Vagina (tissue), 2 donors: ENCODE measurements at regions not wholly inside any gene's neighbourhood (a gene's known extent, or its start where the extent isn't known, plus 50 kb on each side); places are given as distances from the start of the nearest gene placed in this dataset.
"Not testable (repeated sequence)": the region's sequence is repeated elsewhere in the genome, so short reads cannot be mapped to it uniquely, and the experiment has no call there.

ENCODE experiments used
- DNase-seq, 2 donors: peaks; one replicate each; pipeline ENCODE4 v3.0.0-alpha.2; 2017; ENCODE audit errors: extremely low spot score in 2 of 2
- H3K27ac ChIP-seq: fragments of 200-600 bp; sonication (generic); one replicate; pipeline ENCODE4 v1.5.1; 2019
- H3K27me3 ChIP-seq: fragments of 200-600 bp; sonication (generic); one replicate; pipeline ENCODE4 v1.5.1; 2019
- H3K36me3 ChIP-seq, 2 donors: fragments of 200-600 bp; sonication (generic); one replicate each; pipeline ENCODE4 v1.5.1; 2017 to 2019
- H3K4me1 ChIP-seq: fragments of 200-600 bp; sonication (generic); one replicate; pipeline ENCODE4 v1.5.1; 2019
- H3K4me3 ChIP-seq, 2 donors: fragments of 200-600 bp; sonication (generic); 1 replicate in 1 of 2; 2 replicates in 1 of 2; pipeline ENCODE4 v1.5.1; 2016 to 2019
- H3K9me3 ChIP-seq: fragments of 200-600 bp; sonication (generic); one replicate; pipeline ENCODE4 v1.5.1; 2019
- CTCF ChIP-seq, 3 experiments: fragments of 450-650 bp in 2 of 3; fragments of 200-600 bp in 1 of 3; sonication (generic) in 1 of 3; IDR thresholded peaks; one replicate each; pipeline ENCODE4 v1.5.1; 2017 to 2019; ENCODE audit warnings: antibody characterized with exemption in 3 of 3, mild to moderate bottlenecking in 2 of 3, moderate library complexity in 2 of 3
- POLR2A ChIP-seq, 2 donors: fragments of 450-650 bp; IDR thresholded peaks; one replicate each; pipeline ENCODE4 v1.6.1; 2017; ENCODE audit warnings: antibody characterized with exemption in 2 of 2, mild to moderate bottlenecking in 2 of 2, moderate library complexity in 2 of 2
- POLR2AphosphoS5 ChIP-seq, 2 donors: sonication (generic); formaldehyde crosslinking; IDR thresholded peaks; one replicate each; pipeline ENCODE4 v1.9.0; 2017; ENCODE audit warnings: antibody characterized with exemption in 2 of 2, mild to moderate bottlenecking in 2 of 2, low read depth in 1 of 2; ENCODE audit not compliant: insufficient read depth in 1 of 2
- intact Hi-C: fragments of 100-400 bp; cut with DNase I; formaldehyde crosslinking; loops from one replicate; pipeline ENCODE4 v1.15.1; 2023

DNA sequence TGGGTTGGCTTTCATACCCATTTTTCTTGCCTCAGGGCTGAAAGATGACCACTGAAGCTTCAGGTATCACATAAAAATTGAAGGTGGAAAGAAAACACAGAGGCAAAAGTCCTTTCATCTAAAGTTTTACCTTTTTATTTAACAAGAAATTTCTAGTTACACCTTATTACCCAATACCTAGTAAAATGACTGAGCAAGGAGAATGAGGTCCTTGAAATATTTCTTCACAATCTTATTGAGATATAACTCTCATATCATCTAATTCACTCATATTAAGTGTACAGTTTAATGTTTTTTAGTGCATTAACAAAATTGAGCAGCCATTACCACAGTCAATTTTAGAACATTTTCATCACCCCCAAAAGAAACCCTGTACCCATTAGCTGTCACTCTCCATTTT lies 112.9 kb upstream of the ADTRP start:
- H3K9me3 ChIP-seq = no peaks in the 10 kb centered on the region
- H3K27me3 ChIP-seq = no peaks in the 10 kb centered on the region
- H3K4me1 ChIP-seq = no peaks in the 10 kb centered on the region
- no peak overlapping the region for H3K27ac ChIP-seq
- H3K36me3 ChIP-seq = no peaks in the 10 kb centered on the region
- no peak for TF ChIP-seq POLR2AphosphoS5 (IDR thresholded peaks at IDR 0.05; ENCODE audit: insufficient read depth in 1 of 2, low read depth in 1 of 2)
- no peak for TF ChIP-seq POLR2A (IDR thresholded peaks at IDR 0.05)
- TF ChIP-seq CTCF (IDR thresholded peaks at IDR 0.05) = no peak
- no peak for DNase-seq
- intact Hi-C loops = no loop called here
- no peak overlapping the region for H3K4me3 ChIP-seq

- Histone ChIP-seq H3K9me3 (no peaks in the 10 kb centered on the region), H3K27ac (no peak overlapping the region), H3K27me3 (no peaks in the 10 kb centered on the region), H3K4me1 (no peaks in the 10 kb centered on the region), H3K36me3 (no peaks in the 10 kb centered on the region), H3K4me3 (no peak overlapping the region)
- DNase-seq = no peak
- TF ChIP-seq POLR2A (IDR thresholded peaks at IDR 0.05) = no peak
- intact Hi-C loops = no loop called here
Observed at GRCh38 chr6:11890849-11891248, 112.2 kb upstream of the ADTRP start.

DNA sequence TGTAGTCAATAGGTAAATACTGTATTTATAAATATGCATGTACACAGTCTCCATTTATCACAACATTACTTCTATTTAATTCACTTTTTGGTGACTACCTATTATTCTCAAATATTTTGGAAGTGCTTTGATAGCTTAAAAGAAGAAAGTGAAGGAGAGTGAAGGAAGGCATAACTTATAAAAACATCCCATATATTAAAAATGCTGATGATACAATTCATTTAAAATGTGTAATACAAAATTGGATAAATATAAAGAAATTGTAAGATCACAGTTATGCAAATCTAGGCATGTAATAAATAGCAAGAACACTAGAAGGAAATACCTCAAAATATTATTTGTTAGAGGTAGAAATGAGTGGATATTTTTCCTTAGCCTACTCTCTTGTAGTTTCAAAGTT lies 111.6 kb upstream of the ADTRP start:
- Histone ChIP-seq H3K4me1 (no peaks in the 10 kb centered on the region), H3K4me3 (no peak overlapping the region), H3K9me3 (no peaks in the 10 kb centered on the region), H3K27ac (no peak overlapping the region), H3K27me3 (no peaks in the 10 kb centered on the region), H3K36me3 (no peaks in the 10 kb centered on the region)
- intact Hi-C loops = no loop called here
- TF ChIP-seq POLR2A (IDR thresholded peaks at IDR 0.05) = no peak
- TF ChIP-seq POLR2AphosphoS5 (IDR thresholded peaks at IDR 0.05; ENCODE audit: insufficient read depth in 1 of 2, low read depth in 1 of 2) = no peak
- no peak for TF ChIP-seq CTCF (IDR thresholded peaks at IDR 0.05)
- no peak for DNase-seq

DNA sequence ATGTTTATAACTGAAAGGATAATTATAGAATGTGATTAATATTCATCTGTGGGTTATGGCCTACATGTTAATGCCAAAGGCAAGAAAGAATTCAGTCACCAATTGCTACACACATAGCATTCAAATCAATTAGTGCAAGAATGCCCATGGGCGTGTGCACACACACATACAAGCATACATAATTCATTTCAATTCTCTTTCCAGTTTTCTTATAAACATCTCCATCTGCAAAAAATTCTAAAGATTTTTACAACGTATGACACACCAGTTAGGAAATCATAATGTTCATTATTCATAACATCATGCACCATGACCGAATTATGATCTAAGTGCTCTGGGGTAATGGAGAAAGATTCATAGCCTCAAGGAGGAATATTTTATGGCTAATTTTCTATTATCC lies 111.0 kb upstream of the ADTRP start:
- intact Hi-C loops = no loop called here

GRCh38 chr6:11888727-11889126 lies 110.1 kb upstream of the ADTRP start:
- Histone ChIP-seq H3K9me3 (no peaks in the 10 kb centered on the region), H3K27ac (no peak overlapping the region), H3K27me3 (no peaks in the 10 kb centered on the region), H3K36me3 (no peaks in the 10 kb centered on the region), H3K4me1 (no peaks in the 10 kb centered on the region), H3K4me3 (no peak overlapping the region)
- TF ChIP-seq POLR2AphosphoS5 (IDR thresholded peaks at IDR 0.05; ENCODE audit: insufficient read depth in 1 of 2, low read depth in 1 of 2) = no peak
- TF ChIP-seq CTCF (IDR thresholded peaks at IDR 0.05) = no peak
- no peak for TF ChIP-seq POLR2A (IDR thresholded peaks at IDR 0.05)
- no peak for DNase-seq
- intact Hi-C loops = no loop called here

More for the DNA sequence above, 111.0 kb upstream of the ADTRP start:
- Histone ChIP-seq H3K36me3 (no peaks in the 10 kb centered on the region), H3K9me3 (no peaks in the 10 kb centered on the region), H3K4me3 (no peak overlapping the region), H3K27me3 (no peaks in the 10 kb centered on the region), H3K4me1 (no peaks in the 10 kb centered on the region), H3K27ac (no peak overlapping the region)
- no peak for DNase-seq
- TF ChIP-seq POLR2A (IDR thresholded peaks at IDR 0.05) (no peak), CTCF (IDR thresholded peaks at IDR 0.05) (no peak), POLR2AphosphoS5 (IDR thresholded peaks at IDR 0.05; ENCODE audit: insufficient read depth in 1 of 2, low read depth in 1 of 2) (no peak)

DNA sequence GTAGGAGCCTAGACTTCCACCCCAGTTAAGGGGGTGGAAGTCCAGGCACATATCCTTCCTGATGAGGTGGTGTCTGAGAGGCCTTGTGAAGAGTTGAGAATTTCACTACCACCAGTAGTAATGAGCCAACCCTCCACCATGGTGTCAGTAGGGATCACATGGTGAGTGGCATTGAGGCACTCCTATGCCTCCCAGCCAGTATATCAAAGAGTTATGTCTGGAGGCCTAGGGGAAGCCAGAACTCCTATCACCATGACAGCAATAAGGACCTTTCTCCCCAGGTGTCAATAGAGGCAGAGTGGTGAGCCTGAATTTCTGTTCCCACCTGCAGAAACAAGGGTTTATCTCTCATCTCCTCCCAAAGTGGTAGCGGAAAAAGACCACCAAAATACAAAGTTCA lies 106.6 kb upstream of the ADTRP start:
- no peak overlapping the region for H3K27ac ChIP-seq
- no peaks in the 10 kb centered on the region for H3K27me3 ChIP-seq
- no peaks in the 10 kb centered on the region for H3K36me3 ChIP-seq
- intact Hi-C loops = no loop called here
- no peak overlapping the region for H3K4me3 ChIP-seq
- H3K4me1 ChIP-seq = no peaks in the 10 kb centered on the region
- H3K9me3 ChIP-seq = no peaks in the 10 kb centered on the region
- no peak for TF ChIP-seq POLR2AphosphoS5 (IDR thresholded peaks at IDR 0.05; ENCODE audit: insufficient read depth in 1 of 2, low read depth in 1 of 2)
- no peak for TF ChIP-seq CTCF (IDR thresholded peaks at IDR 0.05)
- TF ChIP-seq POLR2A (IDR thresholded peaks at IDR 0.05) = no peak
- no peak for DNase-seq

DNA sequence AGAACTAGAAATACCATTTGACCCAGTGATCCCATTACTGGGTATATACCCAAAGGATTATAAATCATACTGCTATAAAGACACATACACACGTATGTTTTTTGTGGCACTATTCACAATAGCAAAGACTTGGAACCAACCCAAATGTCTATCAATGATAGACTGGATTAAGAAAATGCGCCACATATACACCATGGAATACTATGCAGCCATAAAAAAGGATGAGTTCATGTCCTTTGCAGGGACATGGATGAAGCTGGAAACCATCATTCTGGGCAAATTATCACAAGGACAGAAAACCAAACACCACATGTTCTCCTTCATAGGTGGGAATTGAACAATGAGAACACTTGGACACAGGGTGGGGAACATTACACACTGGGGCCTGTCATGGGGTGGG lies 104.9 kb upstream of the ADTRP start:
- DNase-seq, H3K27ac ChIP-seq, intact Hi-C loops, H3K36me3 ChIP-seq, H3K4me3 ChIP-seq, H3K9me3 ChIP-seq, H3K4me1 ChIP-seq, H3K27me3 ChIP-seq: not testable (repeated sequence)

GRCh38 chr6:11880156-11880555 lies 101.6 kb upstream of the ADTRP start:
- H3K36me3 ChIP-seq, H3K27me3 ChIP-seq, H3K9me3 ChIP-seq, H3K4me1 ChIP-seq, intact Hi-C loops, H3K4me3 ChIP-seq, H3K27ac ChIP-seq, DNase-seq: not testable (repeated sequence)
